ENCODE measurements at regions not wholly inside any gene's neighbourhood (a gene's known extent, or its start where the extent isn't known, plus 50 kb on each side); places are given as distances from the start of the nearest gene placed in this dataset.

GRCh38 chr1:221350091-221350490, 391.8 kb downstream of the DUSP10 start:
- no peak for DNase-seq
- Mint-ChIP-seq H3K9me3 (peaks cover 18% of the 10 kb centered on the region), H3K4me1 (peaks cover 8% of the 10 kb centered on the region), H3K27me3 (ENCODE audit: insufficient read depth) (no peaks in the 10 kb centered on the region), H3K36me3 (ENCODE audit: low read depth) (peaks cover 17% of the 10 kb centered on the region), H3K27ac (no peak overlapping the region), H3K4me3 (no peak overlapping the region)
- H3K4me3 ChIP-seq (ENCODE audit: low read length) = no peak overlapping the region
- TF ChIP-seq, protein P1, sequence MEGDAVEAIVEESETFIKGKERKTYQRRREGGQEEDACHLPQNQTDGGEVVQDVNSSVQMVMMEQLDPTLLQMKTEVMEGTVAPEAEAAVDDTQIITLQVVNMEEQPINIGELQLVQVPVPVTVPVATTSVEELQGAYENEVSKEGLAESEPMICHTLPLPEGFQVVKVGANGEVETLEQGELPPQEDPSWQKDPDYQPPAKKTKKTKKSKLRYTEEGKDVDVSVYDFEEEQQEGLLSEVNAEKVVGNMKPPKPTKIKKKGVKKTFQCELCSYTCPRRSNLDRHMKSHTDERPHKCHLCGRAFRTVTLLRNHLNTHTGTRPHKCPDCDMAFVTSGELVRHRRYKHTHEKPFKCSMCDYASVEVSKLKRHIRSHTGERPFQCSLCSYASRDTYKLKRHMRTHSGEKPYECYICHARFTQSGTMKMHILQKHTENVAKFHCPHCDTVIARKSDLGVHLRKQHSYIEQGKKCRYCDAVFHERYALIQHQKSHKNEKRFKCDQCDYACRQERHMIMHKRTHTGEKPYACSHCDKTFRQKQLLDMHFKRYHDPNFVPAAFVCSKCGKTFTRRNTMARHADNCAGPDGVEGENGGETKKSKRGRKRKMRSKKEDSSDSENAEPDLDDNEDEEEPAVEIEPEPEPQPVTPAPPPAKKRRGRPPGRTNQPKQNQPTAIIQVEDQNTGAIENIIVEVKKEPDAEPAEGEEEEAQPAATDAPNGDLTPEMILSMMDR (conservative IDR thresholded peaks at IDR 0.05) = no peak
- H3K27ac ChIP-seq (ENCODE audit: low read depth, low read length) = no peak overlapping the region
- no peaks in the 10 kb centered on the region for H3K36me3 ChIP-seq (ENCODE audit: control insufficient read depth, insufficient read depth, low read length)
- H3K27me3 ChIP-seq (ENCODE audit: control insufficient read depth, insufficient read depth, low read length, poor library complexity, severe bottlenecking) = no peaks in the 10 kb centered on the region
- H3K4me1 ChIP-seq (ENCODE audit: control insufficient read depth, insufficient read depth, low read length) = no peaks in the 10 kb centered on the region
- peaks cover 14% of the 10 kb centered on the region for H3K9me3 ChIP-seq (ENCODE audit: control insufficient read depth, low read length)
- 91 to 100% methylated on average over 1 of the region's 1 CpG for WGBS, 2 experiments (ENCODE audit: insufficient coverage in 1 of 2, insufficient read length in 1 of 2)
- no peak overlapping the region for H3K9ac ChIP-seq (ENCODE audit: extremely low read depth, low read length, poor library complexity, severe bottlenecking)

- Mint-ChIP-seq H3K9me3 (peaks cover 36% of the 10 kb centered on the region), H3K4me3 (no peak overlapping the region), H3K36me3 (ENCODE audit: low read depth) (peaks cover 42% of the 10 kb centered on the region), H3K27me3 (ENCODE audit: insufficient read depth) (no peaks in the 10 kb centered on the region), H3K27ac (no peak overlapping the region), H3K4me1 (peaks cover 5% of the 10 kb centered on the region)
- Histone ChIP-seq H3K36me3 (ENCODE audit: control insufficient read depth, insufficient read depth, low read length) (no peaks in the 10 kb centered on the region), H3K27ac (ENCODE audit: low read depth, low read length) (no peak overlapping the region), H3K9ac (ENCODE audit: extremely low read depth, low read length, poor library complexity, severe bottlenecking) (no peak overlapping the region), H3K27me3 (ENCODE audit: control insufficient read depth, insufficient read depth, low read length, poor library complexity, severe bottlenecking) (no peaks in the 10 kb centered on the region), H3K9me3 (ENCODE audit: control insufficient read depth, low read length) (peaks cover 38% of the 10 kb centered on the region), H3K4me1 (ENCODE audit: control insufficient read depth, insufficient read depth, low read length) (no peaks in the 10 kb centered on the region), H3K4me3 (ENCODE audit: low read length) (no peak overlapping the region)
- no peak for DNase-seq
- TF ChIP-seq, protein P1 (conservative IDR thresholded peaks at IDR 0.05) = peak; percentile 65
- WGBS, 2 experiments (ENCODE audit: insufficient coverage in 1 of 2, insufficient read length in 1 of 2) = 100% methylated on average over 1 of the region's 1 CpG
These were observed 385.2 kb downstream of the DUSP10 start for GRCh38 chr1:221356693-221357092.

GRCh38 chr1:221363039-221363438, 378.9 kb downstream of the DUSP10 start:
- Mint-ChIP-seq H3K4me1 (peaks cover 62% of the 10 kb centered on the region), H3K27ac (peak overlapping the region; percentile 77), H3K27me3 (ENCODE audit: insufficient read depth) (no peaks in the 10 kb centered on the region), H3K36me3 (ENCODE audit: low read depth) (peaks cover 19% of the 10 kb centered on the region), H3K9me3 (peaks cover 3% of the 10 kb centered on the region), H3K4me3 (no peak overlapping the region)
- H3K9me3 ChIP-seq (ENCODE audit: control insufficient read depth, low read length) = peaks cover 12% of the 10 kb centered on the region
- no peaks in the 10 kb centered on the region for H3K36me3 ChIP-seq (ENCODE audit: control insufficient read depth, insufficient read depth, low read length)
- TF ChIP-seq, protein P1 (conservative IDR thresholded peaks at IDR 0.05) = no peak
- no peaks in the 10 kb centered on the region for H3K27me3 ChIP-seq (ENCODE audit: control insufficient read depth, insufficient read depth, low read length, poor library complexity, severe bottlenecking)
- H3K4me1 ChIP-seq (ENCODE audit: control insufficient read depth, insufficient read depth, low read length) = peaks cover 25% of the 10 kb centered on the region
- no peak overlapping the region for H3K9ac ChIP-seq (ENCODE audit: extremely low read depth, low read length, poor library complexity, severe bottlenecking)
- peak overlapping the region; percentile 37 for H3K4me3 ChIP-seq (ENCODE audit: low read length)
- no peak overlapping the region for H3K27ac ChIP-seq (ENCODE audit: low read depth, low read length)
- no peak for DNase-seq
- 77 to 96% methylated on average over 2 of the region's 2 CpGs for WGBS, 2 experiments (ENCODE audit: insufficient coverage in 1 of 2, insufficient read length in 1 of 2)
